ENCODE measurements at regions not wholly inside any gene's neighbourhood (a gene's known extent, or its start where the extent isn't known, plus 50 kb on each side); places are given as distances from the start of the nearest gene placed in this dataset.
A peak's percentile ranks its signal among the peaks of the same experiment; 100 is the strongest.
"Not testable (repeated sequence)": the region's sequence is repeated elsewhere in the genome, so short reads cannot be mapped to it uniquely, and the experiment has no call there.

DNA sequence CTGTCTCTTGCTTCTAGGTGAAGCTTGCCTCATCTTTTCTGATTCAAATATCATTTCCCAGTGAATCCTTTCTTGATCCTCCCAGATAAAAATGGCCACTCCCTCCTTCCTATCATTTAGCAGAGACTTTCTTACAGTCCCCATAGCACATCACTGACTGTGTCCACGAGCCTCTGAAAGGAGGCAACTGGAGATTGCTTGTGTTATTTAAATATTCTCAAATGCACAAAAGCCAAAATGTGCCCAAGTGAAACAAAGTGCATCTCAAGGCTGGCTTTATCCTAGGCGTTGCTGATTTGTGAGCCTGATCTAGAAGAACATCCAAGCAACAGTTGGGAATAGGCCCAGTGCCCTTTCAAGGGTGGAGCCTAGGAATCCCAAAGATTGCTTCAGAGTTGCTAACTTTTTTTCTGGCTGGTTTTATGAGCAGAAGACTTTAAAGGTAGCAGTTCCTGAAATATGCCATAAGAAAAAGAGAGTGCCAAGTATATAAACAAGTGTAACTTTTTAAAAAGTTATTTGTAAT, 393.6 kb downstream of the CD83 start:
- in situ Hi-C loops (cut with HindIII; ENCODE audit: low sequenced_read_pairs): no loop called here

DNA sequence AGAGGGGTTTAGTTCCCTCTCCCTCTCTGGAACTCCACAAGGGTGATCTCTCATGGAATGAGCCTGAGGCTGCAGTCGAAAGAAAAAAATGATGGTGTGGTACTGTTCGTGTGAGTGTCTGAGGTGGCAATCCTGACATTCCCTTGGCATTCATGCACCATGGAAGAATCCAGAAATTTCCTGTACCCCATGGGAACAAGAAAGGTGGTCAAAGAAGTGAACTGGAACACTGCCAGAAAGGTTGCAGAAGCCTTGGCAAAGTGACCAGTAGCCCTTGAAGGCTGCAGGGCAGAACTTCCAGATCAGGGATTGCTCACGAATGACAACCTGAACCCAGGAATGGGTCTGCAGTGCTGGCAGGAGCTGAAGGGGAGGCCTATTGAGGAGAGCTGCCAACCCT, 394.7 kb downstream of the CD83 start:
- in situ Hi-C loops (cut with HindIII; ENCODE audit: low sequenced_read_pairs): no loop called here
- no peak for DNase-seq (ENCODE audit: low spot score)

More for the DNA sequence above, 393.6 kb downstream of the CD83 start:
- DNase-seq (ENCODE audit: low spot score): no peak

DNA sequence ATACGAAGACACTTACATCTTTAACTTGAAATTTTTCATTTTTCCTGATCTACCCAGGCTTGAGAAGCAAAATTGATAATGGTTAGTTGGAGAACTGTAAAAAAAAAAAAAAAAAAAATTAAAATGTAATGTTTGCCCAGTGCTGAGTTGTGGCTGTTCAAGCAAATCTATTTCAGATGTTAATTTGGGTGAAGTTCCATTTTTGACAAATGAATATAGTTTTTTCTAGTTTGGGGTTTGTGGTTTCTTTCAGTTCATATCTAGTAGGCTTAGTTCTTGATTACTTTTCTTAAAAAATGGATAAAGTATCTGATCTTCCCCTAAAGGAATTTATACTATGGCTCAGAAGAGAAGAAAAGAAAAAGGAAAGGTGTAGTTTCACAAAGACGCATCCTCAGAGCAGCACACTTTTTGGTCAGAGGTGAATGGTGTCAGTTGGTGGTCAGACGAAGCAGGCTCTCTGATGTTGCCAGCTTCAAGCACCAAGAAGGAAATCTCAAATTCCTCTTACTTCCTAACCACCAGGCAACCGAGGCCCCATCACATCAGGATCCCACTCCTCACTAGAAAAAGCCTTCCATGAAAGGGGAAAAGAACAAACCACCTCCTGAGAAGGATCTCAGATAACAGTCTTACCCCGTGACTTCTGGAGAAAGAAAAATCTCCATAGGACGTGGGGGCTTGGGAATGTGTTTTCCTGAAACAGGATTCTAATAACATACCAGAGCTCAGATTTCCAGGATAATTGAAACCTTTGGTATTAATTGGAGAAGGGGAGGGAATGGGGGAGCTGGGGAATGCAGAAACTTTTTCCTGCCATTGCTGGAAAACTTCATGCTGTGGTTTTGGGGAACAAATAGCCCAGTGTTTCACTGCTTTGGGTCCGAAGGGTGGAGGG, 396.2 kb downstream of the CD83 start:
- no peak for DNase-seq (ENCODE audit: low spot score)
- in situ Hi-C loops (cut with HindIII; ENCODE audit: low sequenced_read_pairs): no loop called here

DNA sequence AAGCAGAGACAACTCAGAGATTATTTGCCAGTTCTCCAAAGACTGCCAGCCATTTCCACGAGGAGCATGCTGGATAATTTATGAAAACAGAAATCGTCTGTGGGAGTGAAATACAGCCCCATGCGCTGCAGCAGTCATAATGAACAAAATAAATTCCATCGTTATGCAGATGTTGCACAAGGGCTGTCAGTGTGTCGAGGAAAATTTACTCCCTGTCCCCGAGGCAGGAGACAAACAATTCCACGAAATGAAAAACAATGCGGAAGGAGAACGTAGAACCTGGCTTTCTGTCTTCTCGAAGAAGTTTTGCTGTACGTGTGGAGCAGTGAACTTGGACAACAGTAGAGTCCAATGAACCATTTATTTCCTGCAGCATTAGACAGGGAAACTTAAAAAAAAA, 399.4 kb downstream of the CD83 start:
- in situ Hi-C loops (cut with HindIII; ENCODE audit: low sequenced_read_pairs): no loop called here
- DNase-seq (ENCODE audit: low spot score): no peak

DNA sequence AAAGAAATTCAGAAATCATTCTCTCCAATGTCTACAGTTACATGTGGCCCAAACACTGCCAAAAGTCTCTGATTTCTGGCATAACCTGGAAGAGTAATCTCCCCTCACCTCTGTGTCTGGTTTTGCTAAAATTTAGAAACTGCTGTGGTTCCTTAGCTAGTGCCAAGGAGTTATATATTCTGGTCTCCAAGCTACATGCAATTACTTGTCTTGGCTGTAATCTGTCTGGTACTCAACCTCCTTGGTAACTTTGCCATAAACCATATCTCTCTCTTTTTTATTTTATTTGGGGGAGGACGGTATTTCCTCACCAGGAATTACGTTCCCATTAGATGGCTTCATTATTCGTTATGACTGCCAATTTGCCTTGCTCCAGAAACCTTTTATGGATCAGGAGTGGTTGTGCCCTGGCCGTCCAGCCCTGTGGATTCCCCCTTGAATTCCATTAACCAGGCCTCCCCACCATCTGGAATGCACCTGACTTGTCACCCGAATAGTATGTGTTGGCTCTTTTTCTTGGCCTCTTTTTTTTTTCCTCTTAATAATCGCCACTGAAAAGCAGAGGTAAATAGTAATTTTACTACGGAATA, 400.0 kb downstream of the CD83 start:
- DNase-seq (ENCODE audit: low spot score): peak; percentile 36
- in situ Hi-C loops (cut with HindIII; ENCODE audit: low sequenced_read_pairs): no loop called here

DNA sequence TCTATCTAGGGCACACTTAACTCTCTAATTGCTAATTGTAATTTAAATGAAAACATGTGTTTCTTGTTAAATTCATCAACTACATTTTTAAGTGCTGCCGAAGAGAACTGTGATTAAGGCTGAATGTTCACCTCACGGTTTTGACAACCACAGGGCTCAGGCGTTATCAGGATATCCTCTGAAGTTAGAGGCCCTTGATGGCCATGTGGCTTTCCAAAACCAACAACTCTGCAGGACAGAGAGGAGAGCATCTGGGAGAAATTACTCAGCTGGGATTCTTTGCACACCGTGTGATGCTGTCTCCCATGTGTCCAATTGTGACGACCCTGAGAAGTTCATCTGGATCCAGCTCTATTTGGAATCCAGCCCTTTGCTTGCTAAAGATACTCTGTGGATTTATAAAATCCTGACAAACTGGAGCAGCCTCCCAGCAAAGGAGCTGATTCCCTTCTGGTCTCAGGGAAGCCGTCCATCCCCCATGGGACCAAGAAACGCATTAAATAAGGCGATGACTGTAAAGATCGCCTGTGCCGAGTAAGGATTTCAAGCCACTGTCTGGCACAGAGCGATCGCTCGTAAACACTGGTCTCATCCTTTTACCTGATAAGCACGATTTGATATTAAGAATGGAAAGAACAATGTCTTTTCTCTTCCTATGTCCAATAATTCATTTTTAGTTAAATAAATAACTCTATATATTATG, 401.1 kb downstream of the CD83 start:
- in situ Hi-C loops (cut with HindIII; ENCODE audit: low sequenced_read_pairs): no loop called here
- DNase-seq (ENCODE audit: low spot score): no peak

DNA sequence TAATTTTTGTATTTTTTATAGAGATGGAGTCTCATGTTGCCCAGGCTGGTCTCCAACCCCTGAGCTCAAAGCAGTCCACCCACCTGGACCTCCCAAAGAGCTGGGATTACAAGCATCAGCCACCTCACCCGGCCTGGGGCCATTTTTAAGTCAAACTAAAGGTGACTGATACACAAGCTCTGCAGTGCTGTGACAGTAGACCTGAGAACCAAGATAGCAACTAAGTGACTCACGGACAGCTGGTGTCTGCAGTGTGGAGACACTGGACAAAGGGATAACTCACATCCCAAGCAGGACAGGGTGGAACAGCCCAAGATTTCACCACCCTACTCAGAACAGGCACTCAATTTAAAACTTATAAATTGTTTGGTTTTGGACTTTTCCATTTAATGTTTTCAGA, 402.5 kb downstream of the CD83 start:
- in situ Hi-C loops (cut with HindIII; ENCODE audit: low sequenced_read_pairs): no loop called here
- no peak for DNase-seq (ENCODE audit: low spot score)

DNA sequence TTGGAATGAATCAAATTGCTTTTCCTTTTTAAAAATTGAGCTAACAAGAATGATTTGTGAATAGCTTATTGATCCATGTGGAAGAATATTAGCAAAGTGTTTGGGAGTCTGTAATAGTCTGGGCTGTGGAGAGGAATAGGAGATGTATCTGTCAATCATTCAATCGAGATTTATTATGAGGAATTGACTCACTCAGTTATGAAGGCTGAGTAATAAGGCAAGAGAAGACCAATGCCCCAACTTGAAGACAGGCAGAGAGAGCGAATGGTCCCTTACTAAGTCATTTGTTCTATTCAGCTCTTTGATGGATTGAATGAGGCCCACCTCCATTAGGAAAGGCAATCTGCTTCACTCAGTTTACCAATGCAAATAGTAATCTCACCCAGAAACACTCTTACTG, 403.0 kb downstream of the CD83 start:
- DNase-seq (ENCODE audit: low spot score): no peak

DNA sequence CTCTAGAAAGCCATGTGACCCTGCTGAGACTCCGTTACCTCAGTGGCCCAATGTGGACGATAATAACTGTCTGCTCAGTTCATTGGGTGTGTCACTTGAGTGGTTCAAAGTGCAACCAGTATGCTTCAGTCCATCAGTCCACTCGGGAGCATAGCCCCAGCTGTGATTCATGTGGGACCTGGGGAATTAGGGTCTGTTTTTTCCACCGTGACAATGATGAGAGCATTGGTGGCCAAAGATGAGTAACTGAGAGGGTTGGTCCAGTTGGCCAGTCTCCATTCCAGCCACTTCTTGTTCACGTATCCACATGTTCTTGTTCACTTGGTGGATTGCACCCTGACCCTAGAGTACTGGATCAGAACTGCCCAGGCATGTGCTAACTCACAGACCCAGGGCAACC, 403.6 kb downstream of the CD83 start:
- no peak for DNase-seq (ENCODE audit: low spot score)

More for the DNA sequence above, 403.0 kb downstream of the CD83 start:
- in situ Hi-C loops (cut with HindIII; ENCODE audit: low sequenced_read_pairs): no loop called here

DNA sequence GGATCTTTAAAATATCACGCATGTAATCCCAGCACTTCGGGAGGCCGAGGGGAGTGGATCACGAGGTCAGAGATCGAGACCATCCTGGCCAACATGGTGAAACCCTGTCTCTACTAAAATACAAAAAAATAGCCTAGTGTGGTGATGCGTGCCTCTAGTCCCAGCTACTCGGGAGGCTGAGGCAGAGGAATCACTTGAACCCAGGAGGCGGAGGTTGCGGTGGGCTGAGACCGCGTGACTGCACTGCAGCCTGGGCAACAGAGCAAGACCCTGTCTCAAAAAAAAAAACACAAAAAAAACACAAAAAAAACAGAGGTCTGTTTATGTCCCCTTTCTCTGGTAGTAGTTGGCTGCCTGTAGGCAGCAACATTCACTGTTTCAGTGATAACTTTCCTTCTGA, 404.3 kb downstream of the CD83 start:
- in situ Hi-C loops (cut with HindIII; ENCODE audit: low sequenced_read_pairs); DNase-seq (ENCODE audit: low spot score): not testable (repeated sequence)

More for the DNA sequence above, 403.6 kb downstream of the CD83 start:
- in situ Hi-C loops (cut with HindIII; ENCODE audit: low sequenced_read_pairs): no loop called here

DNA sequence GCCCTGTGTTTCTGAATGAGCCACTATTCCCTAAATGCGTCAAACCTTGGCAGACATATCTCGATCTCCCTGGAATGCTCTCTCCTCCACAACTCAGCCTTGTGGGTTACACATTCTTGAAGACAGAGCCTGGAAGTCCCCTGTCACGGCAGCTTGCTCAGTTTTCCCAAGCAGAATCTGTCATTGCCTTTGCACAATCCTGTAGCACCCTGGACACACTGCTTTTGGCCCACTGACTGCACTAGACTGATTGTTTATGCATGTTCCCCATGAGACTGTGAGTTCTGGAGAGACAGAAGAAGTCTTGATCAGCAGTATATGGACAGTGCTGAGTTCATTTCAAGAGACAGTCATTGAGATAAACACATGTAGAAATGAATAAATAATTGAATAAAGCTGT, 406.7 kb downstream of the CD83 start:
- no peak for DNase-seq (ENCODE audit: low spot score)
- in situ Hi-C loops (cut with HindIII; ENCODE audit: low sequenced_read_pairs): no loop called here

DNA sequence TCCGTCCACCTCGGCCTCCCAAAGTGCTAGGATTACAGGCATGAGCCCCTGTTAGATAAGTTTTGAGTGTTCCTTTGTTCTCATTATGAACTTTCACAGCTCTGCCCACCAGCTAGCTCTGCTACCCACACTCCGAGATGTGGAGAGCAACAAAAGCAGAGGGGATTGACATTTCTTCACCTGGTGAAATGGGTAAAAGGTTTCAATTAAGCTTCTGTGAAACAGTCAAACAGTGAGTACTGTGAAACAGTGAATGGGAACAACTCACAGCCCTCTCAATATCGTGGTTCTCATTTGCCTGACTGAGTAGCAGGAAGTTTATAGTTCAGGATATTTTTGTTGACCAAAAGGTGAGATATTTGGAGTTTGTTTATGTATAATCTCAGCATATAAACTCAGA, 412.8 kb downstream of the CD83 start:
- no peak for DNase-seq (ENCODE audit: low spot score)
- in situ Hi-C loops (cut with HindIII; ENCODE audit: low sequenced_read_pairs): no loop called here

DNA sequence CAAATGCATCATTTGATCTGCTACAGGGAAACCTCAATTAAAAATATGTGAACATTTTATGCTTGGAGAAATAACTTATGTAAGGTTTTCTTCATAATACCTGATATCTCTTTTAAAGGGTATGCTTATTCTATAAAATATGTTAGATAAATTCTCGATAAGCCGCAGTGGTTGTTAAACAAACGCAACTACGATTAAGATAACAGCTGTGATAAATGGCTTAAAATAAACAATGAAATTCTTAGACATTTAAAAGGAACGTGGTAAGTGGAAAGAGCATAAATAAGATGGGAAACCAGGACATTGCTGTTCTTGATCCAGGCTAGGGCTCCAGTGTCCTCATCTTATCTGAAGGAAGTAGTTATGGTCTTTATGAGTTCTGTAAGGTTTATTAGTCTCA, 415.9 kb downstream of the CD83 start:
- DNase-seq (ENCODE audit: low spot score): no peak
- in situ Hi-C loops (cut with HindIII; ENCODE audit: low sequenced_read_pairs): no loop called here

DNA sequence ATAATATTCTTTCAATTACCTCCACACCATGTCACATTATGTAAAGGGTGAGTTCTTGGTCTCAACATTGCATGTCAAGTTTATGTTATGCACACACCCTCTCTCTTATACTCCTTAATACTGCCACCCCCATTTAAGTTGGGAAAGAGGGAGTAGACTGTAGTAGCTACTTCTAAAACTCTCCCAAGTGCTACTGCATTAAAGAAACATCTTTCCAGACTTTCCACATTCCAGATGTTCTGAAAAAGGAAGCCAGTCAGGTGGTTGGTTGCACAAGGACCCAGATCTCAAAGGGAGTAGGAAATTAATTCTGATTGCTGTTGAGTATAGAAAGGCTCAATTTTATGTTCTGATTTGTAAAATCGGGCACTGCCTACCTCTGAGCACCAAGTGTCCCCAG, 419.5 kb downstream of the CD83 start:
- DNase-seq (ENCODE audit: low spot score): no peak
- in situ Hi-C loops (cut with HindIII; ENCODE audit: low sequenced_read_pairs): no loop called here

DNA sequence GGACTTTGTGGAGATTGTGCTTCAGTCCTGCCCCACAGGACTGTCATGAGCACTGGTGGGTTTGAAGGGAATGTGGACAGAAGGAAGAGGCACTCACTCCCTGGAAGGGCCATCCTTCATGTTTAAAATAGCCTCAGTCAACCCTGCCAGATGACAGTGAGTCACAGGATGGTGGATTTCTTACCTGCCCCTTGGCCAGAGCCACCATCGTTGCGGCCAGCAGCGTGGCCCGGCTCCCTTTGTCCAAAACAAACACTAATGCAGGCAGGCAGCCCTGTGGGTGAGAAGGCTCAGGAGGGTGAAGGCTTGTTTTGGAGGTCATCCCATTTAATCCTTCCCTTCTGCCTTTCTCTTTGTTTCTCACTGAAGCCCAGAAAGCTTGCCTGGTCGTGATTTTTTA, 422.7 kb downstream of the CD83 start:
- DNase-seq (ENCODE audit: low spot score): peak; percentile 94
- in situ Hi-C loops (cut with HindIII; ENCODE audit: low sequenced_read_pairs): no loop called here

DNA sequence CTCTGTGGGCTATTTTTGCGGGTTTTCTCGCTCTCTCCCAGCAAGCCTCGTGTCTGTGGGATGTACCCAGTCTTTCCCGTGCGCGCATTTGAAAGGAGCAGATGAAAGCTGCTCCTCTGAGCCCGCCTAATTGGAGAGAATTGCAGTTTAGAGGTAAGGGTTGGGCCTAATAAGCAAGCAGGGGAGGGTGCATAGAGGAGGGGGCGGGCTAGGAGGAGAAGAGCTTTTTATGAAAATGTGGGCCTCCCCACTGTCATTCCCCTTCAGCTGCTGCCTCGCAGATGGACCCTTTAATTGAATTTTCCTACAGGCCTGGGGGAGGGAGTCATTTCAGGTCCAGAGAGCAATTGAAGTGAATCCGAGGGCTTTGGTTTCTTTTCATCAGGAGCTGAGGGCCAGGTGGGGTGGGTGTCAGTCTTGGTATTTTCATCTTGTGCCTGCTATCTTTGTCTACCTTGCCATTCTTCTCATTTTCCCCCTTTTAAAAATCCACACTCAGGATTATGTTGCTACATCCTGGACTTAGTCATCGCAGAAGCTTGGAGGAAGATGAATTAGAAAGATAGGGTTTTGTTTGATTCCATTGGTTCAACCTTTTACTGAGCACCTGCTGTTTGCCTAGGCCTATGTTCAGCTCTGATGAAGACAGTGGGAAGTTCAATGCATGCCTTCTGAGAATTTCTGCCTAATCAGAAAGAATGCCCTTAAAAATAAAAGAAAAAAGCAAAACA, 423.4 kb downstream of the CD83 start:
- DNase-seq (ENCODE audit: low spot score): peak; percentile 59
- in situ Hi-C loops (cut with HindIII; ENCODE audit: low sequenced_read_pairs): no loop called here

DNA sequence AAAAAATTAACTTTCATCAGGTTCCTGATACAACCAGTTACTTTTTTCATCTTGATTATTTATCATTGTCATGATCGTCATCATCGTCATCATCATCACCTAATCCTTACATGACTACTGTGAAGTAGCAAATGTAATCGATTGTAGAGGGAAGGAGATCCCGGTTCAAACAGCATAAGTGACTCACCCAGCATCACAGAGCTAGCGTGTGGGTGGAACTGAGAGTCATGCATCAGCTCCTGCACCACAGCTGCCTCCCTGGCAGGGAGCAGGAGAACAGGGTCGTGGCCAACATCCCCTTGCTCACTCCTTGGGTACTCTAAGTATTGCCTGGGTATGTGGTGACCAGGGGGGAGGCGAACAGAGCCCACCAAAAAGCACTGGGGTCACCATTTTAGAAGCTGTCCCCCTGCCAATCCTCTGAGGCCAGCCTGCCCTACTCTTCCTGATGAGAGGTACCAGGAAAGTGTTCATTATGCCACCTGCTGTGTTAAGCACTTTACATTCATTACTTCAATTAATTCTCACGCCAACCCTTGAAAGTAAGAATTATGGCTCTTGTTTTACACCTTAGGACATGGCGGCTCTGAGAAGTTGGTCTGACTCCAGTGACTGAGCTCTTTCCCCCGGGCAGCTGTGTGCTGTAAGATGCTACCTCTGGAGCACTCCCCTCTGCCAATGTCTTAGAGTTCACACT, 425.2 kb downstream of the CD83 start:
- in situ Hi-C loops (cut with HindIII; ENCODE audit: low sequenced_read_pairs): no loop called here
- DNase-seq (ENCODE audit: low spot score): no peak

DNA sequence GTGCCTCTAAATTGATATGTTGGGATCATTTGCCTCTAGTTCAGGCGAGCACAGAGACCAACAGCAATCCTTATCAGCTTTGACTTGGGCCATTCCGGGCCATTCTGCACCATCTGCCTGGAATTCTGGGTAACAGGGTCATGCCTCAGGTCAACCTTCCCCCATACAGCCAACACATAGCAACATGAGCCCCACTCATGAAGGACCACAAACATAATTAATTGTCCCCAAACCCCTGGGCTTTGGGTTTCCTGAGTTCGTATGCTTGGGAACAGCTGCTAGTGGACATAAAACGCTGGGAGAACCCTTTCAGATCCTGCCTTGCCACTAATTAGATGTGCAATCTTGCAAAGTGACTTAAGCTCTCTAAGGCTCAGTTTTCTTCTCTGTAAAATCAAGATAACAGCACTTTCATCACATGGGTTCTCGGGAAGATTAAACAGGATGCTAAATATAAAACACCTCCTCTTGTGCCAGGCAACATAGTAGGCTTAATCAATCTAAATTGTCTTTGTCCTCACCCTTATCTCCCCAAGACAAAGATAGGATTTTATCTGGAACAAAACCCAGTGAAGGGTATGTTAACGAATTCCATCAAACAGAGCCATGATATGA, 426.5 kb downstream of the CD83 start:
- in situ Hi-C loops (cut with HindIII; ENCODE audit: low sequenced_read_pairs): no loop called here
- DNase-seq (ENCODE audit: low spot score): no peak
